Large intestine (tissue), 3 donors: ENCODE measurements at regions not wholly inside any gene's neighbourhood (a gene's known extent, or its start where the extent isn't known, plus 50 kb on each side); places are given as distances from the start of the nearest gene placed in this dataset.

Experiments used
- DNase-seq, 2 donors: peaks; one replicate each; pipeline versions ENCODE4 v3.0.0 to v3.0.0-alpha.2; 2013
- H3K27ac ChIP-seq: one replicate; pipeline ENCODE4 v1.5.1; 2013; ENCODE audit warnings: low read length
- H3K27me3 ChIP-seq: 2 replicates; pipeline ENCODE4 v1.6.1; 2013; ENCODE audit warnings: low read length; ENCODE audit not compliant: control insufficient read depth, insufficient read depth
- H3K36me3 ChIP-seq: 2 replicates; pipeline ENCODE4 v1.6.1; 2013; ENCODE audit warnings: low read length; ENCODE audit not compliant: control insufficient read depth, insufficient read depth
- H3K4me1 ChIP-seq: one replicate; pipeline ENCODE4 v1.6.1; 2013; ENCODE audit warnings: low read length; ENCODE audit not compliant: control insufficient read depth, insufficient read depth
- H3K4me3 ChIP-seq: one replicate; pipeline ENCODE4 v1.5.1; 2013; ENCODE audit warnings: low read length
- H3K9me3 ChIP-seq: one replicate; pipeline ENCODE4 v1.6.1; 2013; ENCODE audit warnings: mild to moderate bottlenecking, low read depth, low read length, moderate library complexity; ENCODE audit not compliant: control insufficient read depth
- whole genome bisulfite sequencing: methylation state at CpG from one replicate; pipeline ENCODE4 v1.1.5; 2013; ENCODE audit warnings: low lambda C conversion rate; ENCODE audit not compliant: insufficient coverage; 5-methylcytosine and 5-hydroxymethylcytosine counted together

DNA sequence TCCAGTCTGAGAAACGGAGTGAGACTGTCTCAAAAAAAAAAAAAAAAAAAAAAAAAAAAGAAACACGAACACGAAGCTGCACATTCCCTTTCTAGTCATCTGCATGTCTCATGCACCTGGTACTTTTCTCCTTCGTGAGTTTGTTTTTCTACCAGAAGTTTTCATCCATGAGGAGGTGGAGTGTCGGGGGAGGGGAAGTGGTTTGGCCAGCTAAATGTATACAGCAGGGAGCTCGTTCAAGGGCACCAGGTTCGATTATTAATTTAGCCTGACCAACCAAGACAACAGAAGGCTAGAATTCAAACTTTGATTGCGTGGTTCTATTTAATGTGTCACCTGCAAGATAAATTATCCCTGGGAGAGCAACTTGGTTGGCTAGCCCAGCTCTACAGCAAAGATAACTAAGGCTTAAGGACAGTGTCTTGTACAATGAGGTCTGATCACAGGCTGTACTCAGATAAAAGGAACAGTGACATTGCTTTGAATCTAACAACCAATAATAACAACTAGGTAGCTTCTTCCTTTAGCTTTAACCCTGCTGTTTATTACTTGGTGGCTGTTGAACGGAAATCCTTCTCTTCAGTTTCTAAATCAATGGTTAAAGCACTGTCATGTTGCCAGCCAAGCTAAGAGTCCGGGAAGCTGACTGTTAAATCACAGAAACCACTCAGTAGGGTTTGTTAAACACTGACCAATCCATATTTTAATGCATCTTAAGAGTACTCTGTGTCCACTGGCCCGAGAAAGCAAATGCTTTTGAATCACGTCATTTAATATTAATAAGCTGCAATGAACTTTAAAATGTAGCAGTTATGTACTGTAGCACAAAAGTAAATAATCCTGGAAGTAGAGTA lies 98.4 kb upstream of the STARD13 start:
- H3K4me3 ChIP-seq = no peak overlapping the region
- DNase-seq = peak in 1 of 2 donors; percentile 22
- no peaks in the 10 kb centered on the region for H3K4me1 ChIP-seq
- H3K27me3 ChIP-seq = no peaks in the 10 kb centered on the region
- 40% methylated on average over 1 of the region's 12 CpGs for WGBS
- H3K27ac ChIP-seq = no peak overlapping the region
- no peaks in the 10 kb centered on the region for H3K36me3 ChIP-seq
- H3K9me3 ChIP-seq = no peaks in the 10 kb centered on the region

DNA sequence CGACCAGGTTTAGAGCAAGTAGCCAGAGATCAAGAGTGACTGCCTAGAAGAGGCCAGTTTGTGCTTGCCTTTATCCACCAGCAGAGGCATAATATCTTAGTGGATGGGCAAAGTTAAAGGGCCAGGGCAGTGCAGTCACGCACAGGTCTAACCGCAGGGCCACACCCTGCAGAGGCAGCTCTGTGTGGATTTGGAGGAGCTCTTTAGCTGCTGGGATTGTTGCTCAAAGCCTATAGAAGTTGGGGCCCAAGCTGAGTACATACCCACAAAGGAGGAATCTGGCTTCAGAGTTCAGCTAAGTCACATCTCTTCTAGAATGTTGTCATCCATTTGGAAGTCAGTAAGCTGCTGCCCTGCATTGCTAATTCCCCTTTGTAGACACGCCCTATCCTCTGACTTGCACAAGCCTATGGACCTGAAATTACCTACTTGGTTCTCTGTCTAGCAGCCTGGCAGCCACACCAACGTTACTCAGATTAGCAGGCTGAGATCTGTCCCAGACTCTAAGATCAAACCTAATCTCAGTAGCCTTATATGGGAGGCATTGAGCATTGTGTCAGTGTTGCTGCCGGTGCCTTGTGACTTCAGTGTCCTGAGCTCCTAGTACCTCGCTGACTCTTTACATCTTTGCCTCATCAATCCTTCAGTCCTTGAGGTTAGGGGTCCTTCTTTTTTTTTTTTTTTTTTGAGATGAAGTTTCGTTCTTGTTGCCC lies 102.9 kb upstream of the STARD13 start:
- Histone ChIP-seq H3K9me3 (no peaks in the 10 kb centered on the region), H3K27me3 (no peaks in the 10 kb centered on the region), H3K36me3 (no peaks in the 10 kb centered on the region), H3K4me1 (no peaks in the 10 kb centered on the region), H3K27ac (no peak overlapping the region), H3K4me3 (no peak overlapping the region)
- DNase-seq = peak in 1 of 2 donors; percentile 46
- 93% methylated on average over 3 of the region's 8 CpGs for WGBS

DNA sequence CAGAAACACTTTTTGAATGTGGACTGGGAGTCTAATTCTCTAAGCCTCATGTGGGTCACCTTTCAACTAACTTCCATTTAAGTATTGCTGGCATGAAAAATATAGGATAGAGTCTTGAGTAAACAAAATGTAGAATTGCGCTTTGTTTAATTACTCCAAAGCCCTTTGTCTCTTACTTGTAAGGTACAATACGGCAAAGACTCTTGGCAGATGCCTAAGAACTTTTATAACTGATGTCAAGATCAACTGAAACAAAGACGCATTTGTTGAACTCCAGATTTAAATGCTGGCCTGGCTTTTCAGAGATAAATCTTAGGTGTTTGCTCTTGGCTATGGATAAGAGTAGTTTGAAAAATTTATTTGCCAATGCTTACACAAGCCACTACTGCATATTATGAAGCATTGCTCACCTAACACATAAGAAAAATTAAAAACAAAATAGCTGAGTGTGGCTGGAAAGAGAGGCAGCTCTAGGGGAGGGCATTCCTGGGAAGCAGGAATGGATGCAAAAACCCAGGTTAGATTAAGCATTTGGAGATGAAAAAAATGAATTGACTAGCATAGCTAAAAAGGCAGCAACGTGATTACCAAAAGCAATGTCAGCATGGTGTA lies 107.3 kb upstream of the STARD13 start:
- H3K36me3 ChIP-seq = no peaks in the 10 kb centered on the region
- no peaks in the 10 kb centered on the region for H3K9me3 ChIP-seq
- WGBS = 0% methylated on average over 2 of the region's 4 CpGs
- H3K27ac ChIP-seq = no peak overlapping the region
- peak; percentile 7 to 24 for DNase-seq
- H3K4me1 ChIP-seq = no peaks in the 10 kb centered on the region
- H3K4me3 ChIP-seq = no peak overlapping the region
- H3K27me3 ChIP-seq = no peaks in the 10 kb centered on the region

DNA sequence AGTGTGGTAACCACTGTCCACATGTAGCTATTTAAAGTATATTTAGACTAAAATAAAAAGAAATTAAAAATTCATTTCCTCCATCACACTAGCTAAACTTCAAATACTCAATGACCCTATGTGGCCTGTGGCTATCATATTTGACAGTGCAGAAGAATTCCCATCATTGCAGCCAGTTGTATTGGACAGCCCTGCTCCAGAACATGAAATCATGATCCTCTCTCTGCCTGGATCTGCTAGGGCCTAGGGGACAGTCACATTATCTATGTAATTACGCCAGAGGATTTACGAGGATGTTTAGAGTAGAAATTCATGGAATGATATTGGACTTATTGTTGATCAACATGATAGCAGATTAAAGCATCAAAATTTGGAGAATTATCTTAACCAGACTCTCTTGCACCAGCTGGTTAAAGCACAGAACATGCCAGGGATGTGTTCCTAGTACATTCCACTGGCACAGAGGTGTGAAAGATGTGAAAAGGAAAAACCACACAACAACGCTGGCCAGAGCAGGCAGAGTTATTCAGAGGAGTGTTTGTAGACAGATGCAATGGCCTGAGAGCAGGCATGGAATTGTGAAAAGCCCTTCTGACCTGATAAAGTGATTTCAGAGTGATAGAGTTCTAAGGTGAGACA lies 108.9 kb upstream of the STARD13 start:
- Histone ChIP-seq H3K27me3 (no peaks in the 10 kb centered on the region), H3K4me3 (no peak overlapping the region), H3K36me3 (no peaks in the 10 kb centered on the region), H3K9me3 (no peaks in the 10 kb centered on the region), H3K27ac (no peak overlapping the region), H3K4me1 (no peaks in the 10 kb centered on the region)
- WGBS = no CpG with 5 or more reads among the region's 3 CpGs
- no peak for DNase-seq

DNA sequence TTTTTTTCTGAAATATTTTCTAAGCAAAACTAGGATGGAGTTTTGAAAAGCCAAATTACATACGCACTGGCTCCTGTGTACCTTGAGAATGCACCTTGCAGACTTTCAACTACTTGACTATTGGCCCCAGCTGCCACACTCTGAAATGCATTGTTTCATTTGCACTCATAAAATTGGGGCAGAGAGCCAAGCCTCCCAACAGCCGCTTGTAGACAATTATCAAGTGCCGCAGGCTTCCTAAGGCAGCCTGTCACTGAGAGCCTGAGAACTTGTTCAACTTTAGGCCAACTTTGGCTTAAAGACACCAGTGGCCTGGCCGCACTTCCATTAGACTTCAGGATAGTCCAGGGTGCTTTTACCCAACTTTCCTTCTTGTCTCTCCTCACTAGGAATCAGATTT lies 115.7 kb upstream of the STARD13 start:
- no peaks in the 10 kb centered on the region for H3K36me3 ChIP-seq
- H3K4me3 ChIP-seq = no peak overlapping the region
- no peaks in the 10 kb centered on the region for H3K9me3 ChIP-seq
- WGBS = no CpG with 5 or more reads among the region's 4 CpGs
- DNase-seq = peak in 1 of 2 donors; percentile 33
- H3K27me3 ChIP-seq = no peaks in the 10 kb centered on the region
- no peaks in the 10 kb centered on the region for H3K4me1 ChIP-seq
- no peak overlapping the region for H3K27ac ChIP-seq

DNA sequence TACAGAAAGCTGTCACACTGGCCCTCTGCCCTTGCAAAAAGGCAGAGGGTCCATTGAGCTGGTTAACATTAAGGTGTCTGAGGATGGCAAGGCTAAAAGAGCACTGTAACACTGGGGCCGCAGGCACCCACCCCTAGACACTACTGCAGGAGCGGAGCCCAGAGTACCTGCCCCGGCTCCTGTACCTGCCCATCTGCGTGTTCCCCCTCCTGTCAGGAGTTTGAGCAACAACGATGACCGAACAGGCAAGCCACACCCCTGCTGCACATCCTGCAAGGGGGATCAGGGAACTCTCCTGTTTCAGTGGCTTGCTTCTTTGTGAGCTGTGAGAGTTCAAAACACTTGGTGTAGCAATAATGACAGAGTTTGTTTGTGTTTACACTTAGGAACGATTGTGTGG lies 117.4 kb upstream of the STARD13 start:
- Histone ChIP-seq H3K4me1 (no peaks in the 10 kb centered on the region), H3K27ac (no peak overlapping the region), H3K9me3 (no peaks in the 10 kb centered on the region), H3K36me3 (no peaks in the 10 kb centered on the region), H3K27me3 (no peaks in the 10 kb centered on the region), H3K4me3 (no peak overlapping the region)
- WGBS = 20% methylated on average over 1 of the region's 7 CpGs
- DNase-seq = no peak

DNA sequence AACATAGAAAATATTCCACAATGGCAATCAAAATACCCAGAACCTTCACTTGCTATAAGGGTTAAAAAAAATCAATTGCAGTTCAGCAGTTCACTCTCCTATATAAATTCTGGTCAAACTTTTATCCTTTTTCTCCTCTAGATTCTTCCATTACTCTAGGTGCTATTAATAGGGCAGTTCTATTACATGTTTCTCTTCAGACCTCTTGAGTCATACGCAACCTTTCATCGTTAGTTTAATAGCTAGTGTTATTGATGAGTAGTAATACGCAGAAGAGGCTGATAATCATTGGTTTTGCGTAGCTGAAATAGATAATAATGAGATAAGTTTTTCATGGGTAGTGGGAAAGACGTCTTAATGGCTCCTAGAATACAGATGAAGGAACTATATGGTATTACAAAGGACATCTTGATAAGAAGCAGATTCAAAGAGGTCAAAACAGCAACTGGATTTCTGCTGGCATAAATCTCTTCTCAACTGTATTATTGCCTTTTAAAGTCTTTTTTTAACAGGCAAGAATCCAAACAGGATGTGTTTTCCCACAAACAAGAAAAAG lies 118.3 kb upstream of the STARD13 start:
- Histone ChIP-seq H3K4me3 (no peak overlapping the region), H3K27ac (no peak overlapping the region), H3K4me1 (no peaks in the 10 kb centered on the region), H3K9me3 (no peaks in the 10 kb centered on the region), H3K27me3 (no peaks in the 10 kb centered on the region), H3K36me3 (no peaks in the 10 kb centered on the region)
- no peak for DNase-seq
- WGBS = 69% methylated on average over 3 of the region's 5 CpGs

DNA sequence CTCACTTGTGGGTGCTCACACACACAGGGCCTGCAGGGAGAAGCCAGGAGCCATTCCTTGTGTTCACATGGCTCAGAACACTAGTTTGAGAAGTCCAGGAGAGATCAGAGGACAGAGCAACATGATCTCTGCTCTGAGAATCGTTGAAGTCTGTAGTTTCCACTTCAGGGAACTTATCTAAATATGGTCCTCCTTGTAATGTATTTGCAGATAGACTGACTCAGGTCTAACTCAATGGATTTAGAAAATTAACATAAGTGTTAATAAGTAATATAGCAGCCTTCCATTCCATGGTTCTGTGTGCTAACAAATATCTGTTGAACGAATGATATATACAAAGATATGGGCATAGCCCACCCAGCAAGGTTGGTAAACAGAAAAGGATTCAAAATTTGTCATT lies 119.8 kb upstream of the STARD13 start:
- Histone ChIP-seq H3K9me3 (no peaks in the 10 kb centered on the region), H3K27ac (no peak overlapping the region), H3K27me3 (no peaks in the 10 kb centered on the region), H3K4me1 (no peaks in the 10 kb centered on the region), H3K36me3 (no peaks in the 10 kb centered on the region), H3K4me3 (no peak overlapping the region)
- no peak for DNase-seq
- WGBS = 60% methylated on average over 1 of the region's 2 CpGs

DNA sequence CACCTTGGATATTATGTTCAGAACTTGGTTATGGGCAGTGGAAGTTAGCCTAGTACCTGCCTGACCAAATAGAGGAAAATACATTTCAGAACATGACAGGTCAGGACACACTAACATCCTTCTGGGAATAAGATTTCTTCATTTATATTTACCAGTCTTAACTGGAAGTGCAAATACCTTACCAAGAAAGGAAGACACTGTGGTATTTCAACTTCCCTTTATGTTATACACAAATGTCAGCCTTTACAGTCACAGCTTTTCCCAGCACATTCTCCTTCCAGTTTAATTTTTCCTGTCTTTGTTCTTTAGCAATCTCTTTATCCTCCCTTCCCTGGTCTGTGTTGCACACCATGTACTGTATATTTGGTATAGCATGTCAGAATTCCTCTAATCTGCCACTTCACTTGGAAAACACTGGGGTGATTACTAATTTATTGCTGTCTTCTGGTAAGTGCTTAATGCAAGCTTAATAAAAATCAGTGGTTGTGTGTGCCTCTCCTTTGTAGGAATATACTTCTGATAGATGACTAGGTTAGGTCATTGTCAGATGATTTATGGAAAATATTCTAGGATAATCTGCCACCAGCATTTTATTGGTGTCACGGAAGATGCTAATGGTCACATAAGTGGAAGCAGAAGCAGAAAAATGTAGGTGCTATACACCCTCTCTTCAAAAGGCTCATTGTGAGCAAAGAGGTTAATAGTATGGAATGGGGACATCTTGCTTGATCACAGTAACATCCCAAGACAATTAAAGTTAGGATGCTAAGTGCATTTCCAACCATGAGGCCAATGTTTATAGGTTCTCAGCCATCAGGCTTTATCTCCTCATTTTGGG lies 124.3 kb upstream of the STARD13 start:
- Histone ChIP-seq H3K4me1 (no peaks in the 10 kb centered on the region), H3K36me3 (no peaks in the 10 kb centered on the region), H3K4me3 (no peak overlapping the region), H3K27me3 (no peaks in the 10 kb centered on the region), H3K9me3 (no peaks in the 10 kb centered on the region), H3K27ac (no peak overlapping the region)
- DNase-seq = no peak
- WGBS = no CpG with 5 or more reads among the region's 1 CpG
